ENCODE measurements at regions not wholly inside any gene's neighbourhood (a gene's known extent, or its start where the extent isn't known, plus 50 kb on each side); places are given as distances from the start of the nearest gene placed in this dataset.
"Not testable (repeated sequence)": the region's sequence is repeated elsewhere in the genome, so short reads cannot be mapped to it uniquely, and the experiment has no call there.

GRCh38 chr2:91525587-91525986 lies 2834.1 kb downstream of the RPIA start:
- DNase-seq = not testable (repeated sequence)

- DNase-seq = not testable (repeated sequence)
Observed at GRCh38 chr2:91526083-91526482, 2834.6 kb downstream of the RPIA start.

- not testable (repeated sequence) for DNase-seq
Observed at GRCh38 chr2:91527056-91527455, 2835.6 kb downstream of the RPIA start.

GRCh38 chr2:91527491-91528031 lies 2836.1 kb downstream of the RPIA start:
- DNase-seq = not testable (repeated sequence)

GRCh38 chr2:91528361-91528760 lies 2836.9 kb downstream of the RPIA start:
- DNase-seq = not testable (repeated sequence)

- DNase-seq = not testable (repeated sequence)
Observed at GRCh38 chr2:91536109-91536508, 2844.6 kb downstream of the RPIA start.

GRCh38 chr2:91536549-91537263 lies 2845.2 kb downstream of the RPIA start:
- DNase-seq = not testable (repeated sequence)

GRCh38 chr2:91549316-91549715 lies 2857.8 kb downstream of the RPIA start:
- DNase-seq = not testable (repeated sequence)

- not testable (repeated sequence) for DNase-seq
Observed at GRCh38 chr2:91558234-91558633, 2866.8 kb downstream of the RPIA start.

- not testable (repeated sequence) for DNase-seq
Observed at GRCh38 chr2:91559269-91559668, 2867.8 kb downstream of the RPIA start.

GRCh38 chr2:91559886-91560614 lies 2868.6 kb downstream of the RPIA start:
- DNase-seq = not testable (repeated sequence)

- not testable (repeated sequence) for DNase-seq
Observed at GRCh38 chr2:91562184-91562583, 2870.7 kb downstream of the RPIA start.

- not testable (repeated sequence) for DNase-seq
Observed at GRCh38 chr2:91564700-91565099, 2873.2 kb downstream of the RPIA start.

GRCh38 chr2:91565689-91566430 lies 2874.4 kb downstream of the RPIA start:
- not testable (repeated sequence) for DNase-seq

GRCh38 chr2:91566611-91567010 lies 2875.1 kb downstream of the RPIA start:
- DNase-seq = not testable (repeated sequence)

- DNase-seq = not testable (repeated sequence)
Observed at GRCh38 chr2:91567546-91568335, 2876.3 kb downstream of the RPIA start.

GRCh38 chr2:91568391-91569338 lies 2877.2 kb downstream of the RPIA start:
- DNase-seq = not testable (repeated sequence)

GRCh38 chr2:91571239-91571923 lies 2879.9 kb downstream of the RPIA start:
- DNase-seq = not testable (repeated sequence)

GRCh38 chr2:91573018-91573417 lies 2881.5 kb downstream of the RPIA start:
- DNase-seq = not testable (repeated sequence)

- DNase-seq = not testable (repeated sequence)
Observed at GRCh38 chr2:91573755-91574154, 2882.3 kb downstream of the RPIA start.

Measured in suppressor macrophage treated with lipopolysaccharide for 1 hour (primary cell).